HUDEP-2 (cell line): ENCODE measurements at regions not wholly inside any gene's neighbourhood (a gene's known extent, or its start where the extent isn't known, plus 50 kb on each side); places are given as distances from the start of the nearest gene placed in this dataset.
"Not testable (repeated sequence)": the region's sequence is repeated elsewhere in the genome, so short reads cannot be mapped to it uniquely, and the experiment has no call there.

Source experiments
- DNase-seq, 76 experiments: peaks; one replicate each; lab custom pipeline; 2025; ENCODE audit not compliant: unreplicated experiment in 76 of 76; lab: John Stamatoyannopoulos, UW

- peak in 1 of 76 experiments; percentile 12 for DNase-seq
Observed at GRCh38 chr10:80855348-80855971, 317.8 kb downstream of the SH2D4B start.

DNA sequence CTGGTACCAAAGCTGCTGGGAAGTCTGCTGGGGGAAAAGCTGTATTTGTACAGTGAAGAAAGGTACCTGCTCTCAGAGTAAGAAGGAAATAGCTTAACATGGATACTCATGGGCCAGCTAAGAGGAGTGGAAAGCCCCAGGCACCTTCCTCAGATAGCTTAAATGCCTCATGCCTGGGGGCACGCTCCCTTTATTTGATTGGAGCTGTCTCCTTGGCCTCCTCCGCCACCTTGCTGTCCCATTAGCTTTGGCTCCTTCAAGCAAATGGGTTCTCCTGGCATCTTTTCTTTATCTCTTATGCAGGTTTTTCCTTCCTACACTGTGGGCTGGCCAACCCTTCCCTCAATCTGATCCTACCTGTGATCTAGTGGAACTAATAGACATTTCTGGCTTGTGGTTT, 318.5 kb downstream of the SH2D4B start:
- DNase-seq, result no peak

- DNase-seq, result not testable (repeated sequence)
Observed at GRCh38 chr10:80859279-80859678, 321.6 kb downstream of the SH2D4B start.

- DNase-seq, result no peak
Observed at GRCh38 chr10:80860719-80861118, 323.0 kb downstream of the SH2D4B start.

GRCh38 chr10:80861882-80862281, 324.2 kb downstream of the SH2D4B start:
- DNase-seq, result no peak

DNA sequence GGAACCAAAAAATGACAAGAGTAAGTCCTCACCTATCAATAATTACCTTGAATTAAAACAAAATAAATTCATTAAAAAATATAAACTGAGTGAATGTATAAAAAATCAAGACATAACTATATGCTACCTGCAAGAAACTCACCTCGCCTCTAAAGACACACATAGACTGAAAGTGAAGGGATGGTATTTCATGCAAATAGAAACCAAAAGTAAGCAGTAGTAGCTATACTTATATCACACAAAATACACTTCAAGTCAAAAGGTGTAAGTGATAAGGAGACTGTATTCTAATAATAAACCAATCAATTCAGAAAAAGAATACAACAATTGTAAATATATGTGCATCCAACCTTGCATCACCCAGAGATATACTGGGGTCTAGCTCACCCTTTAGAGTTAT, 332.6 kb downstream of the SH2D4B start:
- no peak for DNase-seq

GRCh38 chr10:80871083-80871482, 333.4 kb downstream of the SH2D4B start:
- no peak for DNase-seq

DNA sequence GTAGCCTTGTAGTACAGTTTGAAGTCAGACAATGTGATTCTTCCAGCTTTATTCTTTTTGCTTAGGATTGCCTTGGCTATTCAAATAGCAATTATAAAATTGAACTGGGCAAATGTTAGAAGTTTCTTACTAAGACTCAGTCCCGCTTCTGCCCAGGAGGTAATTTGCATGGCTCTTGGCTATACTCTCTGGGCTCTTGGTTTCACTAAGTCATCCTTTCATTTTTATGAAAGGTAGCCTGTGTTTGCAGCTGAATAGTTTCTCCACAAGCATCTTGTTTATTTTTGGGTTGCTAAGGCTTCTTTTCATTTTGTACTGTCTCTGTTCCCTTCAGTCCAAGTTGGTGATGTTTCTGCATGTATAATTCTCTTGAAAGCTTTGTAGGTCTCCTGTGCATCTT, 340.6 kb downstream of the SH2D4B start:
- no peak for DNase-seq

- DNase-seq, result no peak
Observed at GRCh38 chr10:80890146-80890545, 352.4 kb downstream of the SH2D4B start.

DNA sequence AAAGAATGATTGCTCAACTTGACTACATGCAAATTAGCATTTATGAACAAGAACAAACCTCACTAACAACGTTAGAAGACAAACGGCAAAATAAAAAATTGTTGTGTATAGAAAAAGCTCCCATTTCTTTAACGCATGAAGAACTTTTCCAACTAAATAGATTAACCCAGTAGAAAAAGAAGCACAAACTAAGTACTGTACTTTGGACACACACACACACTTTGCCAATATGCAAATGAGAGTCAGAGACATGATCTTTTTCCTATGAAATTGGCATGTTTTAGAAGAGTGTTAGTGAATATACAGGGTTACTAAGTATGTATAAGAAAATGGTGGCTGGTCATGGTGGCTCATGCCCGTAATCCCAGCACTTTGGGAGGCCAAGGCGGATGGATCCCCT, 355.6 kb downstream of the SH2D4B start:
- no peak for DNase-seq

DNA sequence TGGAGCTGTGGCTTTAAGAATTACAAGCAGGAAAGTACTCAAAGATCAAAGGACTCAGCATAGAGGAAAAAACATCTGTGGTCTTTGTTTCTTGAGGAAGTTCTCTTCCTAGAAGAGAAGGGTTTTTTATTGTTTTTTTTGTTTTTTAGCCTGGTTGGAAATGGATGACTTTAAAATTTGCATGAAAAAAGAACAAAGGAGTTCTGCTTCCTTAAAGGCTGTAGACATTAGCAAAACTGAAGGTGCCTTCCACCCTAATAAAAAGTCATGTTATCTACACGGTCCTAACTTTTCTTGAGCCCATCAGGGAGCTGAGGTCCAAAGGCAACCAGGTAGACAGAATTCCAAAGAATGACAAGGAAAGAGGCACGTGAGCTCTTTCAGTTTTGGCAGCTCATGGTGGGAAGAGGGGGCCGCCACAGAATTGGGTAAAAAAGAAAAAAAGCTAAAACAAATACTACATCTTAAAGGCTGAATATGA, 356.6 kb downstream of the SH2D4B start:
- no peak for DNase-seq

GRCh38 chr10:80894797-80895467, 357.2 kb downstream of the SH2D4B start:
- DNase-seq, result no peak

- no peak for DNase-seq
Observed at GRCh38 chr10:80896076-80896475, 358.4 kb downstream of the SH2D4B start.

GRCh38 chr10:80896959-80897358, 359.3 kb downstream of the SH2D4B start:
- DNase-seq, result no peak

DNA sequence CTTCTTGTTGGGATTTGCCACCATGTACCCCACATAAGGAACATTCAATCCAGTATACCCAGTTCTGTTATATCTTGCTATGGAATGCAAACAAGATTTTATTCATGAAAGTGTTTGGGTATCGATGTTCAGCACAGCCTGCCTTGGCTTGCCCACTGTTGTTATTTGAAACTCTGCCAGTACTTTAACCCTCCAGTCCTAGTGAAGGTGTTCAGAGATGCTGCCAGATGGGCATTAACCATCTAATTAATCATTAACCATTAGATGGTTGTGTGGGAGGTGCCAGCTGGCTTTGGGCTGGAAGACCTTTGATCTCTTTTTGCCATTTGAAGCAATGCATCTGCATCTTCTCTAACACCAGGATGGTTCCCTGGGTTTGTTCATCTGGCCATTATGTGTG, 363.0 kb downstream of the SH2D4B start:
- DNase-seq, result no peak

DNA sequence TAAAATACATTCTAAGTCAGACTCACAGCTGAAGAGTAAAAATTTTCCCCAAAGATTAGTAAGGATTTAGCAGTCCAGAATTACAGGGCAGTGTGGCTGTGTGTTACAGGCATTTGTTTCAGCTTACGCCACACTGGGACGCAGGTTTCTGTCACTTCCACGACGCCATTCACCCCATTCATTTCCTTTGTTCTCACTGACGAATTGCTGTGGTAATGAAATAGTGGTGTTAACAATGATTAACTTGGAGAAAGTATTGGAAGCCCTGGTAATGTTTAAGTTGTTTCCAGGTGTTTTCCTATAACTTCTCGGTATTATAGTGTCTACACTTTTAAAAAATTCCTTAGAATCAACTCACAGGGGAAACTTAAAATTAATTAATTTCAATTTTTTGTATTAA, 370.9 kb downstream of the SH2D4B start:
- DNase-seq, result no peak

DNA sequence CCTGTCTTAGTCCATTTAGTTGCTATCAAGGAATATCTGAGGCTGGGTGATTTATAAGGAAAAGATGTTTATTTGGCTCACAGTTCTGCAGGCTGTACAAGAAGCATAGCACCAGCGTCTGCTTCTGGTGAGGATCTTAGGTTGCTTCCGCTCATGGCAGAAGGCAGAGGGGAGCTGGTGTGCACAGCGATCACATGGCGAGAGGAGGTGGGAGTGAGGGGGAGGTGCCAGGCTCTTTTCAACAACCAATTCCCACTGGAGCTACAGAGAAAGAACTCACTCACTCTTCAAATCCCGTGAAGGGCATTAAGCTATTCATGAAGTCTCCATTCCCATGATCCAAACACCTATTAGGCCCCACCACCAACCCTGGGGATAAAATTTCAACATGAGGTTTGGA, 371.6 kb downstream of the SH2D4B start:
- DNase-seq, result no peak

- DNase-seq, result no peak
Observed at GRCh38 chr10:80917636-80918035, 379.9 kb downstream of the SH2D4B start.

- no peak for DNase-seq
Observed at GRCh38 chr10:80921032-80921431, 383.3 kb downstream of the SH2D4B start.

DNA sequence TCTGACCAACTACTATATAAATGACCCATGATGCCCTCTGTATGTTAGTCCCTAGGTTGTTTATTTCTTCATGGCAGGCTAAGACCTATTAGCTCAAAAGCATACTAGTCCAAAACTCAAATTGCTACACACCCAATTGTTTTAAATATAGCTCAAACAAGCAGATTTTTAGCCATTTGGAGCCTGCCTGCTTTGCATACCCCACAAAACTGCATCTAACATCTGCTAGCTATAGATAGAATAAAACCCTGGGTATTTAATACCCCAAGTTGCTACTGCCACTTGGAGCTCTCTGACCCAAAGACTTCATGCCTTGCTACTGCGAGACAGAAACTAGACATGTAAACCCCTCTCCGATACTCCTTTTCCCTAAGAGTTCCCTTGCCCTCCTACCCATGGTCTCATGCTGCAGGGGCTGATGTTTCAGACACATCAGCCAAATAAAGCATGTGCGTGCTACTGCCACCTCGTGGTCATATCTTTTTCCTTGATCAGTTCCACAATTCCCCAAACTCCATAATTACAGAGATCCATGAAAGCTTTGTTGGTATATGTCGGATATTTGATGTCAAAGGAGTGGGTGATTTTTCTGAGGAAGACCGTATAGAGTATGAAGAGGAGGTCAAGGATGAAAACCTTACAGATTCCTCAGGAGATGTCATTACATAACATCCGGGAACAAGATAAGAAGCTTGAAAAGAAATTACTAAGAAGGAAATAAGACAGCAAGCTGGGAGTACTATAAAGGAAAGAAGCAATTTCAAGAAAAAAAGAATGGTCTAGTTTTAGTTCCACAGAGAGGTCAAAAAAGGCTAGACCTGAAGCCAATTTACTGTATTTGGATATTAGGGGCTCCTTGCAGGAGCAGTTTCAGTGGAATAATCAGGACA, 386.6 kb downstream of the SH2D4B start:
- DNase-seq, result peak in 19 of 76 experiments; percentile 1 to 50 (median 11)

DNA sequence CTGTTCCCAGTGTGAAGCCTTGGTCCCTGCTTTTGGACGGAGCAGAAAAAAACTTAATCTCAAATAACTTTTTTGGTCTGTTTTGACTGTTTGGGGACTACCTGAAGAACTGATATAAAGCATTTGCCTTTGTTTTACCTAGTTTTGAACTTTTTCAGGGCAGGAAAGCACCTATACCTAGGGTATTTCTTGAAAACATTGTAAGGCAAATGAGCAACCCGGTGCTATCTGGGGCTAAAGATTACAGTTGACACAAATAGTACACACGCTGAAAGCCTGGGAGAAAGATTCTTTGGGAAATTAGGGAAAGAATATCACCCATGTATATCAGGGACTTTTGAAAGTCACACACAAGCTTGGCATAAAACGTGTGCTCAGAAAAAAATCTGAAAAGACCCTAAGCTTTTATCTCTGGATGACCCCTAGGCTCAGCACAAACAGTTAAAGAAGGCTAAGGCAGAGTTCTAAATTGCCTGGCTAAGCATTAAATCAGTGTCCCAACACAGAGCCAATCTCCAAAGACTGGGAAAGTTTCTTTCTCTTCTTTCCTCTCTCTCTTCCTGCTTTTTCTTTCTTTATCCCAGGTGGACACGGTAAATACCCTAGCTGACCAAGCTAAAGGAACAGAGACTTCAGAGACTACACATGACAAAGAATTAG, 389.8 kb downstream of the SH2D4B start:
- DNase-seq, result no peak
